Skin of body (tissue), 1 donor: ENCODE measurements at regions not wholly inside any gene's neighbourhood (a gene's known extent, or its start where the extent isn't known, plus 50 kb on each side); places are given as distances from the start of the nearest gene placed in this dataset.
A peak's percentile ranks its signal among the peaks of the same experiment; 100 is the strongest.

Source experiments
- DNase-seq: peaks from one replicate; lab custom pipeline; 2025; lab: John Stamatoyannopoulos, UW

- no peak for DNase-seq
Measured at GRCh38 chr10:58140691-58141347, 126.9 kb downstream of the IPMK start.

DNA sequence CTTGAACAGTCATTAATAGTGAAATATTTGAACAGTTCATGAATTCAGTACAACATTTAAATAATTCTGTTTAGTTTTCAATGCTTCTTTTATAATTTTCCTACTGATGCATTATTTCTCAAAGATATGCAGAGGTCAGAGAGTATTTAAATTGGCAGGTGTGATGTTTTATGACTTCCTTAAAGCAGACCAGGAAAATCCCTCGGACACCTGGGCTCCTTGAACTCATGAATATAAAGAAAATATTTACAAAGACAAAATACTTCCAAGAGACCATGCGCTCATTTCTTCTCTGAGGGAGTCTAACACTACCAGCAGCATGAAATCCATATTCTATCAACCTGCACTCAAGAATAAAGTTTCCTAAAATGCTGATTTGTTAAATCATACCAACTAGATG lies 127.6 kb downstream of the IPMK start:
- no peak for DNase-seq

GRCh38 chr10:58137813-58138212 lies 129.9 kb downstream of the IPMK start:
- DNase-seq: no peak

DNA sequence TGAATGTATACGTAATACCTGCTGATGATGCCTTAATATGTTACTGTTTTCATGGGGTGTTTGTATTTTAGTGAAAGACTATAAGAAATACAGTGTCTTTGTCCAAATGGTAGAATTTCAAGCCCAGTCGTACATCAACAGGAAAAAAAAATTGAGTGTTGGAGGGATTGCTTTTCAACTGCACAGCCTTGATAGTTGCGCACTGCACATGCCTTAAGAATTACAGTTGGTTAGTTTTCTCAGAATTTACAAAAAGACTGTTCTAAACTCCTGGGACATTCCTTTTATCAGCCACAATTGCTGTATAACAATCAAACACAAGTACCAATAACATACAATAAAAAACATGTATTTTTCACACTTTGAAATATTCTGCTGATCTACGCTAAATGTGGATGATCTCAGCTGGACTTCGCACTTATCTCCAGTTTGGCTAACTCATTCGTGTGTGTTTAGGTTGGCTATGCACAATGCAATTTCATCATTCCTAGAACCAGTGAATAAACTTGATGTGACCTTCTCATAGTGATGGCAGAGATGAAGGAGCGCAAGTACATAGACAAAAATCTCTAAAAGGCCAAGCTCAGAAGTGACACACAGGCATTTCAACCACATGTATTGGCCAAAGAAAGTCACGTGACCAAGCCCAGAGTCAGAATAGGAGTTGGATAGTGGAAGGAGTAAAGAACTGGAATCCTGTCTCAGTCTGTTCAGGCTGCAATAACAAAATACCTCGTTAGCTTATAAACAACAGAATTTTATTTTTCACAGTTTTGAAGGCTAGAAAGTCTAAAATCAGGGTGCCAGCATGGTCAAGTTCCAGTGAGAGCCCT lies 152.3 kb downstream of the IPMK start:
- no peak for DNase-seq

DNA sequence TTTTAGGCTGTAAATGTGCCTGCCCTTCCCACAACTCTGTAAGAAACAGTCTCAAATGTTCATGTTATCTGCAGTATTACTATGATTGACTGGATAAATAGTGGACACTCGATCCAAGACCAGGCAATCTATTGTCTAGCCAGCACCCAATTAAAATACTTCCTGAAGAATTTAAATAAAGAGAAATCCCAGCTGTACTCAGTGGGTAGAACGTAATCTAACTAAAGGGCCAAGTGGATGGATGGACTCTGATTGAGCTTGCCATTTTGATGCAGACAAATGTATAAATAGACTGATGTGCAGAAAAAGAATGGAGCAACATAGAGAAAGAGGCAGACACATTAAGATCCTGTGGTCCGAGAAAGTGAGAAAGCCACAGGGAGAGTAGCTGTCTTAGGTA lies 158.0 kb downstream of the IPMK start:
- DNase-seq: no peak

DNA sequence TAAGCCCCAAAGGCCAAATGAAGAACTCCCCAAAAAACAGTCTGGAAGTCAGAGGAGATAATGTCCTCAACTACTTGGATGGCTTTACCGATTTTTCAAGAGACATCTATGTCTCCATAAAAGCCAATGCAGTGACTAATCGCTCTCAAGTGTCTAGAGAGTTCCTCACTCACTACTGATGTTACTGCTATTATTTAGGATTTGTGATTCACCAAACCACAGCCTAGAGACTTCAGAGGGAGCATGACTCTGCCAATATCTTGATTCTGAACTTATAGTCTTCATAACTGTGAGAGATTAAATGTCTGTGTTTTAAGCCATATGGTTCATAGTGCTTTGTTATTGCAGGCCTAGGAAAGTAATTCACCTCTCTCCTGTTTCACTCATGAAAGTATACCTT lies 160.2 kb downstream of the IPMK start:
- no peak for DNase-seq

DNA sequence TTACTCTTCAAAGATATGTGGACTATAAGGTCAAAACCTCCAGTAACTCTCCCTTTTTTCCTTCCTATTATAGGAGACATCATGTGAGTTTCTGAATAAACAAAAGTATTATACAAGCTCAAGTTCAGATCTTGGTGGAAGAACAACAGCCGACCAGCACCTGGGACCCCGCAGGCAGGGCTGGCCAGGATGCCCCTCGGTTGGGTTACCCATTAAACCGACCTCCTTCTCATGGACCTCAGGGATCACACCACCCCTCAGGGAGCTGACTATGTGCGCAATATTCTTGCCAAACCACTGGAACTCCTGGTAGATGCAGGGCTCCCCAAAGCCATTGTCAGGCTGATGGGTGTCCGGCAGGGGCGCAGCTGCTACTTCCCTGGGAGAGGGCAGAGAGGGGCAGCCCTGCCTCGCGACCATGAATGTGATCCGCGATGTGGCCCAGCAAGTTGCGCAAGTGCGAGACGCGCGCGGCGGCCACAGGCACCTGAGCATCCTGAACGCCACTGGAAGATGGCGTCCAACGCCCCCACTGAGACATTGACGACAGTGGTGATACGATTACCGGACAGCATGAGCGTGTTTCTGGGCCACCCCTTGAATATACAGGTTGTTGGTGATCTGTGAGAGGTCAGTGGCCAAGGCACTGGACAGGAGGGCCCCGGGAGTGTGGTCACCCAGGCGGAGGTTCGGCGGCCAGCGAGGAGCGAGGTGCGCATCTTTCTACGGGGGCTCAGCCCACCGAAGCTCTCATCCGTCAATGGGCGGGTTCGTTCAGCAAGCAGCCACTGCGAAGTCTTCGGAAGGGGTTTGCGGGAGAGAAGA lies 161.3 kb downstream of the IPMK start:
- DNase-seq: no peak

DNA sequence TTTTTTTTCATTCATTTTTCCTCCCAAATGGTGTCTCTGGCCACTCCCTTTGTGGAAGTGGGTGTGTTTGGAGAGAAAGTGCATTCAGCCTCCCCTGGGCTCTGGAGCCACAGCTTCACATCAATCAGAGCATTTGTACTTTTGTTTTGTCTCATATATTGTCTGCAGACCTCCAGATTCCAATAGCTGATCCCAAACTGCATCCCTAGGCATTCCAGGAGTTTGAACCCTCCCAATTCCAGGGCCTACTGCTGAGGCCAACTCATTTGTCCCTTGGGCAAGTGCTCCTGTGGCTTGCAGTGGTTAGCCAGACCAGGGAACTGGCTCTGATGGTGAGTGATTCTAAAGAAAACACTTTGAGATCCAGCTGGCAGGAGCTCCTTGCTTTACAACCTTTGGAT lies 163.3 kb downstream of the IPMK start:
- peak; percentile 74 for DNase-seq

DNA sequence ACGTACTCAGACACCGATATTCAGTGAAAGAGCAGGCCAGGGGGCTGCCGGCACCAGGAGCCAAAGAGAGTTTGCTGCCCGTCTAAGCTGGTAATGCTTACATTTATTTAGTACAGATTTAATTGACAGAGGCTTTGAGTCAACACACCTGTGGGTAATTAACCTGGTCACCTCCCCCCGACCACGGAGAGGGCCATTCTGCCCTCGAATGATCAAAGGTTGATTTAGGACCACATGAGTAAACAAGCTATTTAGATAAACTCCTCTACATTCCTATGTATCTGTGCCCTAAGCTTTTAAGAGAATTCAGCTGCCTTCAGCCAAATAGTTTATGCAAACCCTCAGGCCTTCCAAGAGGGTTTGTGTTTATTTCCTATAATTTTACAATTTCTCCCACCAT lies 164.8 kb downstream of the IPMK start:
- no peak for DNase-seq

DNA sequence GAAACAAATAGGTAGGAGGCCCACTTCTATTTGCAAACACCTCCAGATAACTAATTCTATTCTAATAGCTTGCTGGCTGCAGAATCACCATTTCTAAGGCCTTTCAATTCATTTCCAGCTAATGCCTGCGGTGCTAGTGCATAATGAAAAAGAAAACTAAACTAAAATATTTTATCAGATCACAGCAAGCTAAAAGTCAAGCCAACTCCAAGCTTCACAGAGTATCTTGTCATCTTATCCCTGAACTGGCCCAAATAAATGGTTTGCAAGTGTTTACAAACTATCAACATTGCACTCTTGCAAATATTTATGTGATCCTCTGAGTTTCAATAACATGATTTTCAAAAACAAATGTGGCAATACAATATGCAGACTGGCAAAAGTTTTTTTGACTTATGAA lies 166.0 kb downstream of the IPMK start:
- no peak for DNase-seq

DNA sequence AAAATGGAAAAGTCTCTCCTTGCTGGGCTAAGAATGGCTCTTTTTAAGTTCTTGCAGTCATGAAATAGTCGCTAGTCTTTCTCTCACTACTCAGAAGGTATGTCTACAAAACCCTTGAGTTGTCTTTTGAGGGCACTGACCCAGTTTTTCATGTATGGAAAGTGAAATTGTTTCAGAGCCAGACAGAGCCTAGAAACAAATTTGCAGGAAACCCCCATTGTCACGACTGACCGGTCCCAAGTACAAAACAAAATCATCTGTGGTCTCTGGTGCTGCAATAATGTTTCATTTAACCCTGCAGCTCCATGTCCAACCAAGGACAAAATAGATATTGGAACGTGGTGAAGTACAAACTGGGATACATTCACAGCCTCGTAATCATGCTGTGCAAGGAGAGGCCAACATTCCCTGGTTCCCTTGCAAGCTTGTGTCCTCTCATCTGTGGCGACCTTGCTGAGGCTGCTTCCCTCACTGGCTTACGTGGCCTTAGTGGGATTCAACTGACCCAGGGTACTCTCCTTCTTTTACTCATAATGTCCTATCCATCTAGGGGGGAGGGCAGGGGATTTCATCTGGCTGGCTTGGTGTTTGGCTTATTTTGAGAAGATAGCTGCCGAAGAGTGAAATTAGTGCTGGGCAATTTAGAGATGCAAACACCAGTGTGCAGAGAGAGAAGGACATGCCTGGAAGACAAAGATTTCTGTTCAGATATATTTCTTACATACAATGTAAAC lies 172.5 kb downstream of the IPMK start:
- no peak for DNase-seq

- DNase-seq: no peak
Measured at GRCh38 chr10:58091886-58092285, 175.8 kb downstream of the IPMK start.

GRCh38 chr10:58089739-58090138 lies 178.0 kb downstream of the IPMK start:
- no peak for DNase-seq

DNA sequence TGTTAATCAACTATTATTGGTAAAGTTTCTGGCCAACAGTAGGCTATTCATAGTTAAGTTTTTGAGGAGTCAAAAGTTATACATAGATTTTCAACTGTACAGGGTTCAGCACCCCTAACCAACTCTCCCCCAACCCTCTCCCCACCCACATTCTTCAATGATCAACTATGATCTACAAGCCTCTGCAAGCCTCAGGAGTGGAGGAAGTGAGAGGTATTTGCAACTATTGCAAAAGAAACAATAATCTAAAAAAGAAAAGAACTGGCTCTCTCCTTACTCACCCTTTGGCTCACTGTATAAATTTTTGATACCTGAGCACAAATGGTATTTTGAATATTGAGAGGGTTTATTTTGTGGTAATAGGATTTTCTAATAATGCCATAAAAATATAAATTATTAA lies 179.8 kb downstream of the IPMK start:
- DNase-seq: no peak

- DNase-seq: no peak
Measured at GRCh38 chr10:58086763-58087150, 180.9 kb downstream of the IPMK start.

GRCh38 chr10:58086144-58086762 lies 181.4 kb downstream of the IPMK start:
- DNase-seq: no peak

GRCh38 chr10:58082248-58082647 lies 185.4 kb downstream of the IPMK start:
- no peak for DNase-seq

- DNase-seq: no peak
Measured at GRCh38 chr10:58081353-58081752, 186.3 kb downstream of the IPMK start.

- no peak for DNase-seq
Measured at GRCh38 chr10:58079461-58079860, 188.2 kb downstream of the IPMK start.

GRCh38 chr10:58072634-58073033 lies 195.1 kb downstream of the IPMK start:
- no peak for DNase-seq

DNA sequence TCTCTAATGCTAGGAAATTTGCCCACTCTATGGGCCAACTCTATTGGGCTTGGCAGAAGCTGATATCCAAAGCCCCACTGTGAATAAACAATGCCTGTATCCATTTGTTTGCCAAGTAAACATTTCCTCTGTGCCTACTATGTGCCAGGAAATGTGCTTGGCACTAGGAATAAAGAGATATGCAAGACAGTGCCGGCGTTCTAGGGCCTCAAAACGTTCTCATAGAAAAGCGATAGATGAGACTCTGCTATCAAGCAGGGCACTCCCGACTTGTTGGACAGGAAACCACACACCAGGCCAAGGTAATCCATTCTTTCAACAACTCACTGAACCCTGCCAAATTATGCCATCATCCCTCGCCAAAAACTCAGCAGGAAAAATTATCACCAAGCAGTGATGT lies 196.7 kb downstream of the IPMK start:
- no peak for DNase-seq
